SU-DHL-6 (cell line): ENCODE measurements at regions not wholly inside any gene's neighbourhood (a gene's known extent, or its start where the extent isn't known, plus 50 kb on each side); places are given as distances from the start of the nearest gene placed in this dataset.

Source experiments
- CTCF ChIP-seq: fragments of 200-600 bp; sonication (generic); IDR thresholded peaks from one replicate; pipeline ENCODE4 v1.5.1; 2017; ENCODE audit warnings: antibody characterized with exemption, mild to moderate bottlenecking, low read length, moderate library complexity; ENCODE audit not compliant: insufficient read depth, poor library complexity, severe bottlenecking
- EZH2phosphoT487 ChIP-seq: fragments of 200-600 bp; sonication (generic), shearing (Covaris generic); conservative IDR thresholded peaks from 2 replicates; pipeline ENCODE4 v1.6.1; 2018; ENCODE audit warnings: mild to moderate bottlenecking, antibody characterized with exemption, low read length, moderate library complexity, mixed read lengths

GRCh38 chr10:29112827-29113615 lies 175.8 kb upstream of the LYZL1 start:
- TF ChIP-seq CTCF (no peak), EZH2phosphoT487 (no peak)
